ENCODE measurements at regions not wholly inside any gene's neighbourhood (a gene's known extent, or its start where the extent isn't known, plus 50 kb on each side); places are given as distances from the start of the nearest gene placed in this dataset.
"Not testable (repeated sequence)": the region's sequence is repeated elsewhere in the genome, so short reads cannot be mapped to it uniquely, and the experiment has no call there.

- DNase-seq (ENCODE audit: low read depth in 1 of 2, low spot score in 1 of 2): no peak
- no peak for FAIRE-seq
- Histone ChIP-seq H3K9me3 (no peaks in the 10 kb centered on the region), H3K4me3 (no peak overlapping the region), H3K4me2 (peak overlapping the region; percentile 74), H3K4me1 (peaks cover 67% of the 10 kb centered on the region), H3K27ac (peak overlapping the region; percentile 84 to 86)
- WGBS (ENCODE audit: missing lambda C conversion rate): 69% methylated on average over 1 of the region's 1 CpG
- POLR2A ChIA-PET: no interaction called here
- ATAC-seq: no peak
- CTCF ChIA-PET: no interaction called here
- TF ChIP-seq EHMT2 (IDR thresholded peaks at IDR 0.05; ENCODE audit: low read depth): no peak
- TF ChIP-seq ZSCAN20 (CRISPR knock-in tag; IDR thresholded peaks at IDR 0.05): no peak
Measured at GRCh38 chr7:81154565-81154964, 235.7 kb upstream of the SEMA3C start.

GRCh38 chr7:81152925-81153324 lies 234.1 kb upstream of the SEMA3C start:
- DNase-seq (ENCODE audit: low read depth in 1 of 2, low spot score in 1 of 2); ATAC-seq; H3K9me3 ChIP-seq; H3K4me3 ChIP-seq; FAIRE-seq; H3K4me2 ChIP-seq; POLR2A ChIA-PET: not testable (repeated sequence)
- peak; percentile 84 for TF ChIP-seq ZC3H11A (IDR thresholded peaks at IDR 0.05)
- CTCF ChIA-PET: interaction anchor here (1.0 kb wide), 1 partner anchor 11 kb away, joined by 3 read pairs; no protein-coding TSS in a partner anchor
- Histone ChIP-seq H3K27ac (peak overlapping the region; percentile 84 to 86; a peak in 4 of 6 replicates), H3K4me1 (peaks cover 50% of the 10 kb centered on the region)
- WGBS (ENCODE audit: missing lambda C conversion rate): 95% methylated on average over 9 of the region's 9 CpGs

GRCh38 chr7:81150951-81151361 lies 232.1 kb upstream of the SEMA3C start:
- H3K4me2 ChIP-seq: peak overlapping the region; percentile 1; the same call in 1 of the 3 replicates
- ATAC-seq (peak; percentile 48 to 53; a peak in 4 of 6 replicates), DNase-seq (ENCODE audit: low read depth in 1 of 2, low spot score in 1 of 2) (no peak), FAIRE-seq (no peak)
- no peaks in the 10 kb centered on the region for H3K9me3 ChIP-seq
- no peak overlapping the region for H3K4me3 ChIP-seq
- H3K27ac ChIP-seq: peak overlapping the region; percentile 57 to 81
- 43% methylated on average over 1 of the region's 1 CpG for WGBS (ENCODE audit: missing lambda C conversion rate)
- no peak for TF ChIP-seq ZSCAN20 (CRISPR knock-in tag; IDR thresholded peaks at IDR 0.05)
- ChIA-PET POLR2A (no interaction called here), CTCF (interaction anchor here (0.9 kb wide), 1 partner anchor 307 kb away, joined by 4 read pairs; no protein-coding TSS in a partner anchor)
- peaks cover 32% of the 10 kb centered on the region for H3K4me1 ChIP-seq

GRCh38 chr7:81143856-81144255 lies 225.0 kb upstream of the SEMA3C start:
- ChIA-PET CTCF (no interaction called here), POLR2A (no interaction called here)
- 78% methylated on average over 2 of the region's 2 CpGs for WGBS (ENCODE audit: missing lambda C conversion rate)
- Histone ChIP-seq H3K4me3 (no peak overlapping the region), H3K4me1 (no peaks in the 10 kb centered on the region), H3K4me2 (no peak overlapping the region), H3K9me3 (no peaks in the 10 kb centered on the region), H3K27ac (peak overlapping the region in 1 of 2 experiments; percentile 35; a peak in 1 of 6 replicates)
- DNase-seq (ENCODE audit: low read depth in 1 of 2, low spot score in 1 of 2) (no peak), FAIRE-seq (no peak), ATAC-seq (no peak)
- TF ChIP-seq TP53 (CRISPR knock-in tag; IDR thresholded peaks at IDR 0.05) (no peak), RCOR1 (IDR thresholded peaks at IDR 0.05; ENCODE audit: low read depth, low read length) (no peak), RFX5 (IDR thresholded peaks at IDR 0.05) (no peak), CBX8 (IDR thresholded peaks at IDR 0.05) (no peak), HDAC2 (IDR thresholded peaks at IDR 0.05) (no peak), E2F6 (IDR thresholded peaks at IDR 0.05; ENCODE audit: borderline replicate concordance, low read depth) (no peak), PBX3 (IDR thresholded peaks at IDR 0.05) (no peak), NPAS2 (CRISPR knock-in tag; IDR thresholded peaks at IDR 0.05; ENCODE audit: borderline replicate concordance) (no peak), RARB (CRISPR knock-in tag; IDR thresholded peaks at IDR 0.05) (no peak), PHF8 (IDR thresholded peaks at IDR 0.05; ENCODE audit: borderline replicate concordance, low read depth) (no peak), ELK1 (IDR thresholded peaks at IDR 0.05; ENCODE audit: low read depth, low read length) (no peak)

- H3K4me2 ChIP-seq; H3K9me3 ChIP-seq; POLR2A ChIA-PET; DNase-seq (ENCODE audit: low read depth in 1 of 2, low spot score in 1 of 2); H3K4me3 ChIP-seq; H3K4me1 ChIP-seq; FAIRE-seq; ATAC-seq: not testable (repeated sequence)
- 91% methylated on average over 13 of the region's 45 CpGs for WGBS (ENCODE audit: missing lambda C conversion rate)
- CTCF ChIA-PET: interaction anchor here (1.2 kb wide), 1 partner anchor 11 kb away, joined by 3 read pairs; no protein-coding TSS in a partner anchor
- H3K27ac ChIP-seq: 0 out of 6 replicates have a peak overlapping the region, but pooled peaks of 1 of the 2 experiments have one; percentile 2
Measured at GRCh38 chr7:81141257-81142205, 222.7 kb upstream of the SEMA3C start.
